ENCODE measurements at regions not wholly inside any gene's neighbourhood (a gene's known extent, or its start where the extent isn't known, plus 50 kb on each side); places are given as distances from the start of the nearest gene placed in this dataset.

DNA sequence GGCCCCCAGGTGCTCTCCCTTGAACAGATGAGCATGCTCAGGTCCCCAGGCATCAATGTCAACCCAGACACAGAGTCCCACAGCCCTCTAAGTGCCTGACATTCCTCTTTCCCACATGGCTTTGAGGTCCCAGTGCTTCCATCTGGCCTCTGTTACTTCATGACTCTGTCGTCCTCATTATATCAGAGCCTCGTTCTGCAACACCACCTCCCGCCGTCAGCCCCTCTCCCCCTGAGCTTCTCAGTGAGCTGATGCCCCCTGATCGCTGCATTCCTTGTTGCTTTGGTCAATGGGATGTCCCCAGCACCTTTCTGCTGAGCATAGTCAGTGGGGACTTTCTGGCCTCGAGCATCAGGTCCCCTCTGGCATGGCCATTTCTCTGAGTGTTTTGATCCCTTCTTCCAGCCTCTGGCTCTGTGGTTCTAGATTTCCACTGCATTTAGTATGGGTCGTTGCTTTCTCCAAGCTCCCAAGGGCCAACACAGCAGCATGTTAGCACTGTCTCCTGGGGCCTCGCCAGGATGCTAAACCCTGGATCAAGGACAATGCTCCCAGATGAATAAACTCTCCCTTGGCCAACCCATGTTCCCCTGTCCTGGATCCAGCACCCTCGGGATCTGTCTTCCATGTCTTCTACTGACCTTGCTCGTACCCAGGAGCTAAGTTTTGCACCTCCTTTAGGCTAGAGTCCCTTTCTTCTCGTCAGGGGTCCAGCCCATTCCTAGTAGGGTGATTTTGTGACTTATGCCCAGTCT lies 143.2 kb upstream of the TWIST2 start:
- TF ChIP-seq, protein P1, sequence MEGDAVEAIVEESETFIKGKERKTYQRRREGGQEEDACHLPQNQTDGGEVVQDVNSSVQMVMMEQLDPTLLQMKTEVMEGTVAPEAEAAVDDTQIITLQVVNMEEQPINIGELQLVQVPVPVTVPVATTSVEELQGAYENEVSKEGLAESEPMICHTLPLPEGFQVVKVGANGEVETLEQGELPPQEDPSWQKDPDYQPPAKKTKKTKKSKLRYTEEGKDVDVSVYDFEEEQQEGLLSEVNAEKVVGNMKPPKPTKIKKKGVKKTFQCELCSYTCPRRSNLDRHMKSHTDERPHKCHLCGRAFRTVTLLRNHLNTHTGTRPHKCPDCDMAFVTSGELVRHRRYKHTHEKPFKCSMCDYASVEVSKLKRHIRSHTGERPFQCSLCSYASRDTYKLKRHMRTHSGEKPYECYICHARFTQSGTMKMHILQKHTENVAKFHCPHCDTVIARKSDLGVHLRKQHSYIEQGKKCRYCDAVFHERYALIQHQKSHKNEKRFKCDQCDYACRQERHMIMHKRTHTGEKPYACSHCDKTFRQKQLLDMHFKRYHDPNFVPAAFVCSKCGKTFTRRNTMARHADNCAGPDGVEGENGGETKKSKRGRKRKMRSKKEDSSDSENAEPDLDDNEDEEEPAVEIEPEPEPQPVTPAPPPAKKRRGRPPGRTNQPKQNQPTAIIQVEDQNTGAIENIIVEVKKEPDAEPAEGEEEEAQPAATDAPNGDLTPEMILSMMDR (IDR thresholded peaks at IDR 0.05 in 8 of 11, conservative IDR thresholded peaks at IDR 0.05 in 3 of 11): no peak
- no peak for TF ChIP-seq POLR2AphosphoS5 (IDR thresholded peaks at IDR 0.05)

Data from spleen (tissue), 7 donors.